ENCODE measurements at regions not wholly inside any gene's neighbourhood (a gene's known extent, or its start where the extent isn't known, plus 50 kb on each side); places are given as distances from the start of the nearest gene placed in this dataset.

- POLR2A ChIA-PET, result no interaction called here
- Histone ChIP-seq H3K4me2 (ENCODE audit: low read depth, low read length) (no peak overlapping the region), H2AFZ (ENCODE audit: low read length) (no peak overlapping the region), H3K79me2 (ENCODE audit: insufficient read depth, low read length) (no peaks in the 10 kb centered on the region), H3K9me3 (ENCODE audit: low read length) (peaks cover 98% of the 10 kb centered on the region), H3K4me3 (replicated peaks in 1 of 3; ENCODE audit: insufficient read depth in 1 of 3, low read depth in 2 of 3, low read length in 3 of 3) (no peak overlapping the region), H3K27ac (ENCODE audit: extremely low read length, insufficient read depth, low read length) (no peak overlapping the region), H4K20me1 (ENCODE audit: insufficient read depth, low read length) (no peaks in the 10 kb centered on the region), H3K4me1 (ENCODE audit: insufficient read depth, low read length) (no peaks in the 10 kb centered on the region), H3K36me3 (replicated peaks in 1 of 2; ENCODE audit: control insufficient read depth in 1 of 2, insufficient read depth in 2 of 2, low read length in 2 of 2) (no peaks in the 10 kb centered on the region), H3K27me3 (ENCODE audit: control insufficient read depth in 1 of 2, insufficient read depth in 2 of 2, low read length in 2 of 2) (no peaks in the 10 kb centered on the region), H3K9ac (ENCODE audit: insufficient read depth, low read depth, low read length) (no peak overlapping the region)
- DNase-seq (ENCODE audit: low spot score) (no peak), ATAC-seq (no peak), FAIRE-seq (no peak)
- CTCF ChIA-PET (ENCODE audit: low intra/inter-chr PET ratio, low total read pairs), result no interaction called here
- no TSS peak for BruUV-seq (replicated peaks)
- in situ Hi-C loops (cut with HindIII; ENCODE audit: extremely low pct_ligation_motif_present, low pct_unique_long_range_greater_than_20kb) (no loop called here), intact Hi-C loops (cut with micrococcal nuclease; ENCODE audit: unreplicated experiment) (no loop called here)
- 4% methylated on average over 2 of the region's 2 CpGs for WGBS (ENCODE audit: low lambda C conversion rate)
- TF ChIP-seq NCOR1 (IDR thresholded peaks at IDR 0.05; ENCODE audit: borderline replicate concordance, low read length) (no peak), ZNF20 (CRISPR knock-in tag; IDR thresholded peaks at IDR 0.05) (no peak), SIN3A (IDR thresholded peaks at IDR 0.05; ENCODE audit: borderline replicate concordance, low read depth, low read length) (no peak), SMARCE1 (IDR thresholded peaks at IDR 0.05; ENCODE audit: borderline replicate concordance) (no peak), ZNF740 (CRISPR knock-in tag; IDR thresholded peaks at IDR 0.05) (no peak), ELF4 (CRISPR knock-in tag; IDR thresholded peaks at IDR 0.05; ENCODE audit: borderline replicate concordance) (no peak), FOXJ3 (CRISPR knock-in tag; IDR thresholded peaks at IDR 0.05; ENCODE audit: borderline replicate concordance) (no peak), MEIS2 (CRISPR knock-in tag; IDR thresholded peaks at IDR 0.05) (no peak), AGO2 (optimal IDR thresholded peaks at IDR 0.05; ENCODE audit: low read depth, low read length) (no peak), ZNF432 (CRISPR knock-in tag; IDR thresholded peaks at IDR 0.05; ENCODE audit: borderline replicate concordance) (no peak), ZNF816 (CRISPR knock-in tag; IDR thresholded peaks at IDR 0.05; ENCODE audit: borderline replicate concordance) (no peak), ZFP82 (CRISPR knock-in tag; IDR thresholded peaks at IDR 0.05; ENCODE audit: borderline replicate concordance) (no peak), SUZ12 (IDR thresholded peaks at IDR 0.05; ENCODE audit: low read depth, low read length) (no peak), ARID2 (CRISPR knock-in tag; IDR thresholded peaks at IDR 0.05; ENCODE audit: borderline replicate concordance) (no peak), RELA (CRISPR knock-in tag; IDR thresholded peaks at IDR 0.05) (no peak), NFRKB (IDR thresholded peaks at IDR 0.05) (no peak), NFE2L2 (IDR thresholded peaks at IDR 0.05; ENCODE audit: low read length) (no peak), ZNF770 (CRISPR knock-in tag; IDR thresholded peaks at IDR 0.05) (no peak), ZC3H13 (CRISPR knock-in tag; IDR thresholded peaks at IDR 0.05) (no peak)
- TF ChIP-seq, protein P1, sequence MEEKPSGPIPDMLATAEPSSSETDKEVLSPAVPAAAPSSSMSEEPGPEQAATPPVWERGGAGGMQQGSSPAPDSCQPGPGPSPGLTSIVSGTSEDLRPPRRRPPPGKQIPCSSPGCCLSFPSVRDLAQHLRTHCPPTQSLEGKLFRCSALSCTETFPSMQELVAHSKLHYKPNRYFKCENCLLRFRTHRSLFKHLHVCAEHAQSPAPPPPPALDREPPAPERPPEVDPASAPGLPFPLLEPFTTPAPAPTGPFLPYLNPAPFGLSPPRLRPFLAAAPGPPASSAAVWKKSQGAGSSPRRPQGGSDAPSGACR (CRISPR knock-in tag; IDR thresholded peaks at IDR 0.05), result no peak
Observed at GRCh38 chr6:164378330-164378729, 931.1 kb downstream of the C6orf118 start.

All from HepG2 (cell line).